ENCODE measurements at regions not wholly inside any gene's neighbourhood (a gene's known extent, or its start where the extent isn't known, plus 50 kb on each side); places are given as distances from the start of the nearest gene placed in this dataset.

DNA sequence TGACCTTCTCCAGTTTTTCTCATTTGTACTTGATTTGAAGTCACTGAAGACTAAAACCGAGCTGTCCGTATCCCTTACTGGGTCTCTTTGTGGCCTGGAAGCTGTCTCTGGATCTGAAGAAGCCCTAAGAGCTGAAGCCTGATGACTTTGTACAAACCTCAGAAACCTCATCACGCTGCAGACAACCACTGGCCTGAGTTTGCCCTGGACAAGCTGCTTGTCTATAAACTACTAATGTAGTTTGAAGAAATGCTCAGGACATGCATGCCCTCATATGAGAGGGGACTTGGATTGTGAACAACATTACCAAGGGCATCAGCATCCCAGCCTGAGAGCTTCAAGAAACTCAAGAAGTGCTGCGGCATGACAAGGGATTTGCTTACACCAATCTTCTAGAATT lies 79.3 kb upstream of the CBLN2 start:
- TF ChIP-seq, protein P1, sequence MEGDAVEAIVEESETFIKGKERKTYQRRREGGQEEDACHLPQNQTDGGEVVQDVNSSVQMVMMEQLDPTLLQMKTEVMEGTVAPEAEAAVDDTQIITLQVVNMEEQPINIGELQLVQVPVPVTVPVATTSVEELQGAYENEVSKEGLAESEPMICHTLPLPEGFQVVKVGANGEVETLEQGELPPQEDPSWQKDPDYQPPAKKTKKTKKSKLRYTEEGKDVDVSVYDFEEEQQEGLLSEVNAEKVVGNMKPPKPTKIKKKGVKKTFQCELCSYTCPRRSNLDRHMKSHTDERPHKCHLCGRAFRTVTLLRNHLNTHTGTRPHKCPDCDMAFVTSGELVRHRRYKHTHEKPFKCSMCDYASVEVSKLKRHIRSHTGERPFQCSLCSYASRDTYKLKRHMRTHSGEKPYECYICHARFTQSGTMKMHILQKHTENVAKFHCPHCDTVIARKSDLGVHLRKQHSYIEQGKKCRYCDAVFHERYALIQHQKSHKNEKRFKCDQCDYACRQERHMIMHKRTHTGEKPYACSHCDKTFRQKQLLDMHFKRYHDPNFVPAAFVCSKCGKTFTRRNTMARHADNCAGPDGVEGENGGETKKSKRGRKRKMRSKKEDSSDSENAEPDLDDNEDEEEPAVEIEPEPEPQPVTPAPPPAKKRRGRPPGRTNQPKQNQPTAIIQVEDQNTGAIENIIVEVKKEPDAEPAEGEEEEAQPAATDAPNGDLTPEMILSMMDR (IDR thresholded peaks at IDR 0.05), result no peak
- no peak for TF ChIP-seq TCF12 (IDR thresholded peaks at IDR 0.05)
- no peak for TF ChIP-seq CHD2 (IDR thresholded peaks at IDR 0.05; ENCODE audit: low read length, partially characterized antibody)
- no peak for TF ChIP-seq YY1 (IDR thresholded peaks at IDR 0.05; ENCODE audit: low read depth)
- TF ChIP-seq RXRA (IDR thresholded peaks at IDR 0.05; ENCODE audit: borderline replicate concordance, low read depth), result no peak
- no peak for TF ChIP-seq EP300 (IDR thresholded peaks at IDR 0.05; ENCODE audit: borderline replicate concordance in 1 of 2, low read depth in 1 of 2, low read length in 1 of 2)
- no peak for TF ChIP-seq POLR2AphosphoS5 (IDR thresholded peaks at IDR 0.05; ENCODE audit: low read depth, low read length)
- TF ChIP-seq SIN3A (IDR thresholded peaks at IDR 0.05; ENCODE audit: borderline replicate concordance, low read depth, low read length), result no peak
- TF ChIP-seq TAF1 (IDR thresholded peaks at IDR 0.05; ENCODE audit: borderline replicate concordance, low read depth, low read length), result no peak
- no peak for TF ChIP-seq RAD21 (IDR thresholded peaks at IDR 0.05; ENCODE audit: low read length)
- TF ChIP-seq, protein P2, sequence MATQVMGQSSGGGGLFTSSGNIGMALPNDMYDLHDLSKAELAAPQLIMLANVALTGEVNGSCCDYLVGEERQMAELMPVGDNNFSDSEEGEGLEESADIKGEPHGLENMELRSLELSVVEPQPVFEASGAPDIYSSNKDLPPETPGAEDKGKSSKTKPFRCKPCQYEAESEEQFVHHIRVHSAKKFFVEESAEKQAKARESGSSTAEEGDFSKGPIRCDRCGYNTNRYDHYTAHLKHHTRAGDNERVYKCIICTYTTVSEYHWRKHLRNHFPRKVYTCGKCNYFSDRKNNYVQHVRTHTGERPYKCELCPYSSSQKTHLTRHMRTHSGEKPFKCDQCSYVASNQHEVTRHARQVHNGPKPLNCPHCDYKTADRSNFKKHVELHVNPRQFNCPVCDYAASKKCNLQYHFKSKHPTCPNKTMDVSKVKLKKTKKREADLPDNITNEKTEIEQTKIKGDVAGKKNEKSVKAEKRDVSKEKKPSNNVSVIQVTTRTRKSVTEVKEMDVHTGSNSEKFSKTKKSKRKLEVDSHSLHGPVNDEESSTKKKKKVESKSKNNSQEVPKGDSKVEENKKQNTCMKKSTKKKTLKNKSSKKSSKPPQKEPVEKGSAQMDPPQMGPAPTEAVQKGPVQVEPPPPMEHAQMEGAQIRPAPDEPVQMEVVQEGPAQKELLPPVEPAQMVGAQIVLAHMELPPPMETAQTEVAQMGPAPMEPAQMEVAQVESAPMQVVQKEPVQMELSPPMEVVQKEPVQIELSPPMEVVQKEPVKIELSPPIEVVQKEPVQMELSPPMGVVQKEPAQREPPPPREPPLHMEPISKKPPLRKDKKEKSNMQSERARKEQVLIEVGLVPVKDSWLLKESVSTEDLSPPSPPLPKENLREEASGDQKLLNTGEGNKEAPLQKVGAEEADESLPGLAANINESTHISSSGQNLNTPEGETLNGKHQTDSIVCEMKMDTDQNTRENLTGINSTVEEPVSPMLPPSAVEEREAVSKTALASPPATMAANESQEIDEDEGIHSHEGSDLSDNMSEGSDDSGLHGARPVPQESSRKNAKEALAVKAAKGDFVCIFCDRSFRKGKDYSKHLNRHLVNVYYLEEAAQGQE (IDR thresholded peaks at IDR 0.05; ENCODE audit: low read depth, low read length), result no peak
- TF ChIP-seq SMC3 (IDR thresholded peaks at IDR 0.05; ENCODE audit: low read depth, low read length), result no peak
- no peak for TF ChIP-seq GABPA (IDR thresholded peaks at IDR 0.05; ENCODE audit: low read depth)
- TF ChIP-seq, protein P3, sequence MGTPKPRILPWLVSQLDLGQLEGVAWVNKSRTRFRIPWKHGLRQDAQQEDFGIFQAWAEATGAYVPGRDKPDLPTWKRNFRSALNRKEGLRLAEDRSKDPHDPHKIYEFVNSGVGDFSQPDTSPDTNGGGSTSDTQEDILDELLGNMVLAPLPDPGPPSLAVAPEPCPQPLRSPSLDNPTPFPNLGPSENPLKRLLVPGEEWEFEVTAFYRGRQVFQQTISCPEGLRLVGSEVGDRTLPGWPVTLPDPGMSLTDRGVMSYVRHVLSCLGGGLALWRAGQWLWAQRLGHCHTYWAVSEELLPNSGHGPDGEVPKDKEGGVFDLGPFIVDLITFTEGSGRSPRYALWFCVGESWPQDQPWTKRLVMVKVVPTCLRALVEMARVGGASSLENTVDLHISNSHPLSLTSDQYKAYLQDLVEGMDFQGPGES (IDR thresholded peaks at IDR 0.05; ENCODE audit: low read depth, low read length), result no peak

Data from SK-N-SH (cell line).